Astrocyte (in vitro differentiated cells and primary cell): ENCODE measurements at regions not wholly inside any gene's neighbourhood (a gene's known extent, or its start where the extent isn't known, plus 50 kb on each side); places are given as distances from the start of the nearest gene placed in this dataset.

Experiments used
- DNase-seq: peaks from one replicate; pipeline ENCODE4 v3.0.0-alpha.2; 2010; ENCODE audit warnings: low read depth
- FAIRE-seq: peaks from 2 replicates; lab custom pipeline; 2011; peaks lifted over from hg19 to GRCh38; lab: Jason Lieb, UNC
- H2AFZ ChIP-seq: 2 replicates; pipeline ENCODE4 v1.6.0; 2012; ENCODE audit warnings: low read depth, low read length, inconsistent platforms
- H3K27ac ChIP-seq: 2 replicates; pipeline ENCODE4 v1.5.1; 2011; ENCODE audit warnings: low read depth, low read length, inconsistent platforms
- H3K27me3 ChIP-seq: 2 replicates; pipeline ENCODE4 v1.6.0; 2011; ENCODE audit warnings: low read length, inconsistent platforms; ENCODE audit not compliant: insufficient read depth
- H3K36me3 ChIP-seq: 2 replicates; pipeline ENCODE4 v1.5.1; 2011; ENCODE audit warnings: low read length, inconsistent platforms; ENCODE audit not compliant: insufficient read depth
- H3K4me1 ChIP-seq: 2 replicates; pipeline ENCODE4 v1.5.1; 2011; ENCODE audit warnings: low read length, inconsistent platforms; ENCODE audit not compliant: insufficient read depth
- H3K4me2 ChIP-seq: 2 replicates; pipeline ENCODE4 v1.6.0; 2012; ENCODE audit warnings: low read length, inconsistent platforms
- H3K4me3 ChIP-seq: 2 replicates; pipeline ENCODE4 v1.5.1; 2011; ENCODE audit warnings: low read depth, mild to moderate bottlenecking, low read length, inconsistent platforms; ENCODE audit not compliant: insufficient read depth
- H3K79me2 ChIP-seq: 2 replicates; pipeline ENCODE4 v1.6.0; 2012; ENCODE audit warnings: mild to moderate bottlenecking, low read length, inconsistent platforms; ENCODE audit not compliant: insufficient read depth
- H3K9ac ChIP-seq: 2 replicates; pipeline ENCODE4 v1.6.0; 2012; ENCODE audit warnings: mild to moderate bottlenecking, low read length, inconsistent platforms
- H3K9me3 ChIP-seq: 2 replicates; pipeline ENCODE4 v1.5.1; 2012; ENCODE audit warnings: low read depth, mild to moderate bottlenecking, low read length, inconsistent platforms; ENCODE audit not compliant: insufficient read depth
- H4K20me1 ChIP-seq: 2 replicates; pipeline ENCODE4 v1.6.0; 2012; ENCODE audit warnings: low read length, inconsistent platforms; ENCODE audit not compliant: insufficient read depth
- H3K27ac Mint-ChIP-seq: one replicate; pipeline ENCODE4 v1.8.0; 2021; ENCODE audit warnings: mild to moderate bottlenecking, mixed read lengths; ENCODE audit not compliant: unreplicated experiment
- H3K27me3 Mint-ChIP-seq: one replicate; pipeline ENCODE4 v1.8.0; 2021; ENCODE audit warnings: low read depth, mixed read lengths; ENCODE audit not compliant: unreplicated experiment
- H3K36me3 Mint-ChIP-seq: one replicate; pipeline ENCODE4 v1.8.0; 2021; ENCODE audit warnings: low read depth, mixed read lengths; ENCODE audit not compliant: unreplicated experiment
- H3K4me1 Mint-ChIP-seq: one replicate; pipeline ENCODE4 v1.8.0; 2021; ENCODE audit warnings: low read depth, mixed read lengths; ENCODE audit not compliant: unreplicated experiment
- H3K4me3 Mint-ChIP-seq: one replicate; pipeline ENCODE4 v1.8.0; 2021; ENCODE audit warnings: mild to moderate bottlenecking, moderate library complexity, mixed read lengths; ENCODE audit not compliant: unreplicated experiment
- H3K9me3 Mint-ChIP-seq: one replicate; pipeline ENCODE4 v1.8.0; 2021; ENCODE audit warnings: mild to moderate bottlenecking, mixed read lengths; ENCODE audit not compliant: unreplicated experiment
- EZH2 ChIP-seq: IDR thresholded peaks from 2 replicates; pipeline ENCODE4 v1.6.1; 2012; ENCODE audit warnings: mild to moderate bottlenecking, low read length, inconsistent platforms; ENCODE audit not compliant: insufficient read depth
- TF ChIP-seq, protein P1 (sequence below): IDR thresholded peaks from 2 replicates; pipeline ENCODE4 v1.5.1; 2011; ENCODE audit warnings: low read depth, mild to moderate bottlenecking, inconsistent platforms, low read length, moderate library complexity; ENCODE audit not compliant: insufficient read depth

DNA sequence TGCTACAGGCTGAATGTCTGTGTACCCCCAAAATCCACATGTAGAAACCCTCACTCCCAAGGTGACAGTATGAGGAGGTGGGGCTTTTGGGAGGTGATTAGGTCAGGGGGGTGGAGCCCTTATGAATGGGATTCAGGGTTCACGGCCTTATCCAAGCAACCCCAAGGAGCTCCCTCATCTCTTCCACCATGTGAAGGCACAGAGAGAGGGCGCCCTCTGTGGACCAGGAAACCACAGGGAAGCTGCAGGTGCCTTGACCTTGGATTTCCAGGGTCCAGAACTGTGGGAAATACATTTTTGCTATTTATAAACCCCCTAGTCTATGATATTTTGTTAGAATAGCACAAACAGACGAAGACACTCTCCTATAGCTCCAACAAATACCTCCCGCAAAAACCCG, 53.6 kb upstream of the IRX2 start:
- Histone ChIP-seq H3K79me2 (no peaks in the 10 kb centered on the region), H3K27me3 (no peaks in the 10 kb centered on the region), H3K9ac (no peak overlapping the region), H3K4me1 (no peaks in the 10 kb centered on the region), H3K4me3 (no peak overlapping the region), H4K20me1 (no peaks in the 10 kb centered on the region), H3K27ac (no peak overlapping the region), H2AFZ (no peak overlapping the region), H3K36me3 (no peaks in the 10 kb centered on the region), H3K9me3 (peaks cover 6% of the 10 kb centered on the region), H3K4me2 (no peak overlapping the region)
- Mint-ChIP-seq H3K27ac (no peak overlapping the region), H3K4me3 (no peak overlapping the region), H3K4me1 (no peaks in the 10 kb centered on the region), H3K36me3 (no peaks in the 10 kb centered on the region), H3K27me3 (peaks cover 5% of the 10 kb centered on the region), H3K9me3 (no peaks in the 10 kb centered on the region)
- TF ChIP-seq EZH2 = no peak
- TF ChIP-seq, protein P1, sequence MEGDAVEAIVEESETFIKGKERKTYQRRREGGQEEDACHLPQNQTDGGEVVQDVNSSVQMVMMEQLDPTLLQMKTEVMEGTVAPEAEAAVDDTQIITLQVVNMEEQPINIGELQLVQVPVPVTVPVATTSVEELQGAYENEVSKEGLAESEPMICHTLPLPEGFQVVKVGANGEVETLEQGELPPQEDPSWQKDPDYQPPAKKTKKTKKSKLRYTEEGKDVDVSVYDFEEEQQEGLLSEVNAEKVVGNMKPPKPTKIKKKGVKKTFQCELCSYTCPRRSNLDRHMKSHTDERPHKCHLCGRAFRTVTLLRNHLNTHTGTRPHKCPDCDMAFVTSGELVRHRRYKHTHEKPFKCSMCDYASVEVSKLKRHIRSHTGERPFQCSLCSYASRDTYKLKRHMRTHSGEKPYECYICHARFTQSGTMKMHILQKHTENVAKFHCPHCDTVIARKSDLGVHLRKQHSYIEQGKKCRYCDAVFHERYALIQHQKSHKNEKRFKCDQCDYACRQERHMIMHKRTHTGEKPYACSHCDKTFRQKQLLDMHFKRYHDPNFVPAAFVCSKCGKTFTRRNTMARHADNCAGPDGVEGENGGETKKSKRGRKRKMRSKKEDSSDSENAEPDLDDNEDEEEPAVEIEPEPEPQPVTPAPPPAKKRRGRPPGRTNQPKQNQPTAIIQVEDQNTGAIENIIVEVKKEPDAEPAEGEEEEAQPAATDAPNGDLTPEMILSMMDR = no peak
- no peak for FAIRE-seq
- no peak for DNase-seq

- no peak overlapping the region for H2AFZ ChIP-seq
- H3K4me1 ChIP-seq = no peaks in the 10 kb centered on the region
- DNase-seq = no peak
- H4K20me1 ChIP-seq = no peaks in the 10 kb centered on the region
- Mint-ChIP-seq H3K27me3 (peaks cover 5% of the 10 kb centered on the region), H3K27ac (no peak overlapping the region), H3K4me1 (no peaks in the 10 kb centered on the region), H3K9me3 (no peaks in the 10 kb centered on the region), H3K36me3 (no peaks in the 10 kb centered on the region), H3K4me3 (no peak overlapping the region)
- H3K4me3 ChIP-seq = no peak overlapping the region
- peaks cover 3% of the 10 kb centered on the region for H3K9me3 ChIP-seq
- H3K27me3 ChIP-seq = no peaks in the 10 kb centered on the region
- no peak for TF ChIP-seq EZH2
- TF ChIP-seq, protein P1 = no peak
- no peak overlapping the region for H3K9ac ChIP-seq
- no peak overlapping the region for H3K27ac ChIP-seq
- H3K4me2 ChIP-seq = no peak overlapping the region
- H3K79me2 ChIP-seq = no peaks in the 10 kb centered on the region
- no peak for FAIRE-seq
- no peaks in the 10 kb centered on the region for H3K36me3 ChIP-seq
Observed at GRCh38 chr5:2803751-2804150, 52.3 kb upstream of the IRX2 start.

DNA sequence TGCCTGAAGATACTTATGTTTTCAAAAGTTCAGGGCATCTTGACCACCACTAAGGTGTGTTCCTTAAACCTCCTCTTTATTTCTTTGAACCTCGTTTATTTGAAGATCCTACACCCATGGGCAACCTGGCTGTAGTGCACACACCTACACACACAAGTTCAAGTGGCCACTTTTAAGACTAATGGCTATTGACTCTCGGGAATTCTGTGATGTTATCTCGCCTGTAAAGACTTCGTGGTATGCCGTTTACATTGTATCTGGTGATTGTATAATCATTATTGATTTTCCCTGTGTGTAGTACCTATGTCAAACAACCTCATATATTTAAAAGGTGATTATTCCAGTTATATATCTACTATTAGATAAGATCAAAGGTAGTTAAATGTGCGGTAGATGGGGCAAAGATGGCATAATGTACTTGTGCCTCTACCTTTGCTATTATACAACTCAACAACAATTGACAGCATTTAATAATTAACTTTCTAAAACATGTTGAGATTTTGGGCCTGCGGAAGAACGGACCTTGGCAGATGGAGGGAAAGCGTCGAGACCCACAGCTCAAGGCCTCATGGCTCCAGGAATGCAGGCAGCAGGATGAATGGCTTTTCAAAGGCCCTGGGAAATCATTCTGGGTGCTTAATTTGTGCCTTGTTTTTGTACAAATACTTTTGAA, 51.4 kb upstream of the IRX2 start:
- Histone ChIP-seq H3K9ac (no peak overlapping the region), H3K9me3 (peaks cover 5% of the 10 kb centered on the region), H3K79me2 (no peaks in the 10 kb centered on the region), H2AFZ (no peak overlapping the region), H3K27me3 (no peaks in the 10 kb centered on the region), H3K4me2 (no peak overlapping the region), H3K4me1 (no peaks in the 10 kb centered on the region), H4K20me1 (no peaks in the 10 kb centered on the region), H3K36me3 (no peaks in the 10 kb centered on the region), H3K4me3 (no peak overlapping the region), H3K27ac (no peak overlapping the region)
- TF ChIP-seq EZH2 = no peak
- TF ChIP-seq, protein P1 = no peak
- Mint-ChIP-seq H3K27ac (no peak overlapping the region), H3K4me1 (peaks cover 3% of the 10 kb centered on the region), H3K36me3 (no peaks in the 10 kb centered on the region), H3K27me3 (peaks cover 2% of the 10 kb centered on the region), H3K4me3 (no peak overlapping the region), H3K9me3 (no peaks in the 10 kb centered on the region)
- DNase-seq = no peak
- FAIRE-seq = no peak
